ENCODE measurements at regions not wholly inside any gene's neighbourhood (a gene's known extent, or its start where the extent isn't known, plus 50 kb on each side); places are given as distances from the start of the nearest gene placed in this dataset.

DNA sequence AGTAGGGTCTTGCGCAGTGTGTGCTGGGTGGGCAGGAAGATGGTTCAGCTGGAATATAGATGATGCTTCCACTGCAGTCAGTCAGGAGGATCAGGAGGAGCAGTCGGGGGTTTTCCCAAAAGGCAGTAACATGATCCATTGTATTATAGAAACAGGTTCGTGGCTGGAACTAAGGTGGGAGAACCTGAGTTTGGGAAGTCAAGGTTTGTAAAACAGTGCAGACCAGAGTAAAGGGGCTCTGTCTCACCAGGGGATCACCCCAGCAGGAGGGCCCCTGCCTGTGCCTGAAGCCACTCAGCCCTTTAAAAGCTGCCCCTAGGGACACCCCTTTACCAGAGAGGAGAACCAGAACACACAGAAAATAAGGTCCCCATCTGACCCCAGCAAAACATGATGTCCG lies 213.4 kb downstream of the AUH start:
- TF ChIP-seq, protein P1, sequence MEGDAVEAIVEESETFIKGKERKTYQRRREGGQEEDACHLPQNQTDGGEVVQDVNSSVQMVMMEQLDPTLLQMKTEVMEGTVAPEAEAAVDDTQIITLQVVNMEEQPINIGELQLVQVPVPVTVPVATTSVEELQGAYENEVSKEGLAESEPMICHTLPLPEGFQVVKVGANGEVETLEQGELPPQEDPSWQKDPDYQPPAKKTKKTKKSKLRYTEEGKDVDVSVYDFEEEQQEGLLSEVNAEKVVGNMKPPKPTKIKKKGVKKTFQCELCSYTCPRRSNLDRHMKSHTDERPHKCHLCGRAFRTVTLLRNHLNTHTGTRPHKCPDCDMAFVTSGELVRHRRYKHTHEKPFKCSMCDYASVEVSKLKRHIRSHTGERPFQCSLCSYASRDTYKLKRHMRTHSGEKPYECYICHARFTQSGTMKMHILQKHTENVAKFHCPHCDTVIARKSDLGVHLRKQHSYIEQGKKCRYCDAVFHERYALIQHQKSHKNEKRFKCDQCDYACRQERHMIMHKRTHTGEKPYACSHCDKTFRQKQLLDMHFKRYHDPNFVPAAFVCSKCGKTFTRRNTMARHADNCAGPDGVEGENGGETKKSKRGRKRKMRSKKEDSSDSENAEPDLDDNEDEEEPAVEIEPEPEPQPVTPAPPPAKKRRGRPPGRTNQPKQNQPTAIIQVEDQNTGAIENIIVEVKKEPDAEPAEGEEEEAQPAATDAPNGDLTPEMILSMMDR (IDR thresholded peaks at IDR 0.05): no peak
- TF ChIP-seq POLR2A (IDR thresholded peaks at IDR 0.05) (no peak), POLR2AphosphoS5 (IDR thresholded peaks at IDR 0.05) (no peak), EP300 (IDR thresholded peaks at IDR 0.05; ENCODE audit: low read depth) (no peak)

Measured in transverse colon (tissue), 4 donors.